ENCODE measurements at regions not wholly inside any gene's neighbourhood (a gene's known extent, or its start where the extent isn't known, plus 50 kb on each side); places are given as distances from the start of the nearest gene placed in this dataset.

- TF ChIP-seq POLR2A (IDR thresholded peaks at IDR 0.05; ENCODE audit: low read length) (no peak), GATA1 (IDR thresholded peaks at IDR 0.05; ENCODE audit: low read depth, low read length) (no peak)
Measured at GRCh38 chr9:107172979-107173347, 110.1 kb upstream of the RAD23B start.
